ENCODE measurements at regions not wholly inside any gene's neighbourhood (a gene's known extent, or its start where the extent isn't known, plus 50 kb on each side); places are given as distances from the start of the nearest gene placed in this dataset.

GRCh38 chr2:22213237-22213636, 1089.5 kb downstream of the TDRD15 start:
- intact Hi-C loops (cut with micrococcal nuclease; ENCODE audit: unreplicated experiment) (no loop called here), in situ Hi-C loops (cut with HindIII; ENCODE audit: low pct_unique_long_range_greater_than_20kb, low sequenced_read_pairs) (no loop called here)
- Histone ChIP-seq H3K36me3 (ENCODE audit: control insufficient read depth, insufficient read depth, low read length) (no peaks in the 10 kb centered on the region), H3K27me3 (ENCODE audit: control insufficient read depth, insufficient read depth, low read length) (no peaks in the 10 kb centered on the region), H3K27ac (ENCODE audit: low read length) (no peak overlapping the region), H3K9me3 (ENCODE audit: control insufficient read depth, insufficient read depth, low read depth, low read length) (no peaks in the 10 kb centered on the region), H3K4me1 (ENCODE audit: control insufficient read depth, insufficient read depth, low read length) (no peaks in the 10 kb centered on the region), H3K4me3 (ENCODE audit: low read depth in 2 of 2, low read length in 2 of 2) (no peak overlapping the region)
- no peak for DNase-seq (ENCODE audit: low read depth, low spot score)
- CTCF ChIA-PET, result no interaction called here
- no TSS peak for BruUV-seq (replicated peaks)
- no peak for ATAC-seq
- TF ChIP-seq CTCF (IDR thresholded peaks at IDR 0.05), result no peak
- no peak for TF ChIP-seq POLR2AphosphoS5 (IDR thresholded peaks at IDR 0.05; ENCODE audit: low read depth, low read length)
- no peak for TF ChIP-seq SIN3A (IDR thresholded peaks at IDR 0.05; ENCODE audit: borderline replicate concordance, insufficient read depth, low read depth, low read length)
- TF ChIP-seq REST (IDR thresholded peaks at IDR 0.05; ENCODE audit: insufficient read depth in 1 of 2, low read depth in 2 of 2, low read length in 1 of 2), result no peak
- no peak for TF ChIP-seq TCF7L2 (IDR thresholded peaks at IDR 0.05; ENCODE audit: low read depth, low read length)
- POLR2A ChIA-PET, result no interaction called here

GRCh38 chr2:22215517-22215916, 1091.7 kb downstream of the TDRD15 start:
- no peaks in the 10 kb centered on the region for H3K27me3 ChIP-seq (ENCODE audit: control insufficient read depth, insufficient read depth, low read length)
- no peak for DNase-seq (ENCODE audit: low read depth, low spot score)
- no peak overlapping the region for H3K4me3 ChIP-seq (ENCODE audit: low read depth in 2 of 2, low read length in 2 of 2)
- ATAC-seq, result no peak
- no peaks in the 10 kb centered on the region for H3K36me3 ChIP-seq (ENCODE audit: control insufficient read depth, insufficient read depth, low read length)
- intact Hi-C loops (cut with micrococcal nuclease; ENCODE audit: unreplicated experiment), result no loop called here
- H3K4me1 ChIP-seq (ENCODE audit: control insufficient read depth, insufficient read depth, low read length), result no peaks in the 10 kb centered on the region
- no peaks in the 10 kb centered on the region for H3K9me3 ChIP-seq (ENCODE audit: control insufficient read depth, insufficient read depth, low read depth, low read length)
- CTCF ChIA-PET, result no interaction called here
- no TSS peak for BruUV-seq (replicated peaks)
- TF ChIP-seq SIN3A (IDR thresholded peaks at IDR 0.05; ENCODE audit: borderline replicate concordance, insufficient read depth, low read depth, low read length) (no peak), TCF7L2 (IDR thresholded peaks at IDR 0.05; ENCODE audit: low read depth, low read length) (no peak), REST (IDR thresholded peaks at IDR 0.05; ENCODE audit: insufficient read depth in 1 of 2, low read depth in 2 of 2, low read length in 1 of 2) (no peak), CTCF (IDR thresholded peaks at IDR 0.05) (no peak)
- in situ Hi-C loops (cut with HindIII; ENCODE audit: low pct_unique_long_range_greater_than_20kb, low sequenced_read_pairs), result no loop called here
- no peak overlapping the region for H3K27ac ChIP-seq (ENCODE audit: low read length)
- POLR2A ChIA-PET, result no interaction called here

Measured in Panc1 (cell line).